H1 (cell line): ENCODE measurements at regions not wholly inside any gene's neighbourhood (a gene's known extent, or its start where the extent isn't known, plus 50 kb on each side); places are given as distances from the start of the nearest gene placed in this dataset.

Source experiments
- CTCF ChIA-PET: fragments of 300-600 bp; sonication (Branson Sonifier 250); formaldehyde crosslinking; loops from one replicate; lab custom pipeline; 2021; ENCODE audit not compliant: partially characterized antibody; lab: Charles Lee
- POLR2A ChIA-PET: fragments of 300-600 bp; sonication (Branson Sonifier 250); formaldehyde crosslinking; loops from one replicate; lab custom pipeline; 2021; ENCODE audit warnings: inconsistent platforms; ENCODE audit not compliant: partially characterized antibody; lab: Charles Lee
- DNase-seq, 2 experiments: peaks; one replicate each; pipeline versions ENCODE4 v3.0.0 to v3.0.0-alpha.2; 2010 to 2022; ENCODE audit warnings: low spot score in 2 of 2, low read depth in 1 of 2, mixed read lengths in 1 of 2
- FAIRE-seq: peaks from 2 replicates; lab custom pipeline; 2011; peaks lifted over from hg19 to GRCh38; lab: Jason Lieb, UNC
- H2AFZ ChIP-seq: 2 replicates; pipeline ENCODE4 v1.8.1; 2012; ENCODE audit warnings: low read length, inconsistent platforms
- H2AK5ac ChIP-seq: 2 replicates; pipeline ENCODE4 v1.6.1; 2013; ENCODE audit warnings: low read depth, low read length
- H2BK120ac ChIP-seq: replicated peaks from 2 replicates; pipeline ENCODE3; 2013; ENCODE audit warnings: low read depth, low read length, inconsistent platforms
- H2BK12ac ChIP-seq: 2 replicates; pipeline ENCODE4 v1.6.1; 2013; ENCODE audit warnings: low read depth, low read length
- H2BK15ac ChIP-seq: 2 replicates; pipeline ENCODE4 v1.6.1; 2013; ENCODE audit warnings: low read length
- H2BK20ac ChIP-seq: 2 replicates; pipeline ENCODE4 v1.6.1; 2013; ENCODE audit warnings: low read length
- H2BK5ac ChIP-seq: 2 replicates; pipeline ENCODE4 v1.6.1; 2013; ENCODE audit warnings: low read depth, low read length
- H3K14ac ChIP-seq: 2 replicates; pipeline ENCODE4 v1.6.1; 2013; ENCODE audit warnings: inconsistent platforms; ENCODE audit not compliant: insufficient read length
- H3K18ac ChIP-seq: 2 replicates; pipeline ENCODE4 v1.6.1; 2013; ENCODE audit warnings: low read length; ENCODE audit errors: extremely low read depth
- H3K23ac ChIP-seq: 2 replicates; pipeline ENCODE4 v1.6.1; 2013; ENCODE audit warnings: inconsistent platforms; ENCODE audit not compliant: insufficient read length
- H3K23me2 ChIP-seq: 2 replicates; pipeline ENCODE4 v1.6.1; 2013; ENCODE audit warnings: low read depth, low read length
- H3K27ac ChIP-seq: 2 replicates; pipeline ENCODE4 v1.6.1; 2011; ENCODE audit warnings: low read depth, low read length, inconsistent platforms
- H3K27me3 ChIP-seq, 4 experiments: replicated peaks in 1 of 4; 1 replicate in 1 of 4; 2 replicates in 3 of 4; pipeline versions ENCODE4 v1.6.1 to v1.8.1; 2011 to 2013; ENCODE audit warnings: low read length in 3 of 4, mild to moderate bottlenecking in 3 of 4, inconsistent platforms in 2 of 4, mixed read lengths in 2 of 4, moderate library complexity in 1 of 4; ENCODE audit not compliant: control insufficient read depth in 3 of 4, insufficient read depth in 3 of 4; ENCODE audit errors: extremely low read depth in 1 of 4
- H3K36me3 ChIP-seq, 4 experiments: 2 replicates each; pipeline versions ENCODE4 v1.6.1 to v1.8.1; 2011 to 2013; ENCODE audit warnings: mild to moderate bottlenecking in 4 of 4, low read length in 3 of 4, moderate library complexity in 2 of 4, control low read depth in 1 of 4, inconsistent platforms in 1 of 4; ENCODE audit not compliant: insufficient read depth in 4 of 4, control insufficient read depth in 2 of 4
- H3K4ac ChIP-seq: replicated peaks from 2 replicates; pipeline ENCODE3; 2013; ENCODE audit warnings: low read length, low read depth, mixed read lengths, inconsistent platforms; ENCODE audit not compliant: insufficient read length
- H3K4me1 ChIP-seq, 4 experiments: replicated peaks in 1 of 4; 1 replicate in 1 of 4; 2 replicates in 3 of 4; pipeline versions ENCODE4 v1.6.1 to v1.8.1; 2011 to 2013; ENCODE audit warnings: low read length in 3 of 4, inconsistent platforms in 2 of 4, mixed read lengths in 1 of 4; ENCODE audit not compliant: insufficient read depth in 4 of 4, control insufficient read depth in 3 of 4
- H3K4me2 ChIP-seq, 2 experiments: 2 replicates each; pipeline versions ENCODE4 v1.6.1 to v1.8.1; 2011 to 2013; ENCODE audit warnings: low read depth in 2 of 2, low read length in 2 of 2, control low read depth in 1 of 2, inconsistent platforms in 1 of 2, mild to moderate bottlenecking in 1 of 2; ENCODE audit not compliant: insufficient read depth in 1 of 2
- H3K4me3 ChIP-seq, 4 experiments: fragments of 200-600, 300-600 bp in 1 of 4; sonication (generic), shearing (Covaris generic), sonication (Bioruptor Twin) in 1 of 4; 2 replicates each; pipeline versions ENCODE4 v1.5.1 to v1.8.1; 2011 to 2016; ENCODE audit warnings: low read length in 4 of 4, low read depth in 3 of 4, control low read depth in 2 of 4, inconsistent platforms in 2 of 4, mild to moderate bottlenecking in 2 of 4, mixed read lengths in 1 of 4, moderate library complexity in 1 of 4; ENCODE audit not compliant: insufficient read depth in 2 of 4; ENCODE audit errors: extremely low read depth in 1 of 4
- H3K56ac ChIP-seq: replicated peaks from 2 replicates; pipeline ENCODE3; 2013; ENCODE audit warnings: low read depth, mild to moderate bottlenecking, mixed read lengths, low read length, inconsistent platforms; ENCODE audit not compliant: insufficient read length
- H3K79me1 ChIP-seq: 2 replicates; pipeline ENCODE4 v1.6.1; 2013; ENCODE audit warnings: low read depth, low read length, control low read depth
- H3K79me2 ChIP-seq, 2 experiments: 2 replicates each; pipeline versions ENCODE4 v1.6.1 to v1.8.1; 2012 to 2013; ENCODE audit warnings: low read length in 2 of 2, mild to moderate bottlenecking in 2 of 2, inconsistent platforms in 1 of 2; ENCODE audit not compliant: insufficient read depth in 2 of 2, control insufficient read depth in 1 of 2
- H3K9ac ChIP-seq, 4 experiments: replicated peaks in 1 of 4; 1 replicate in 1 of 4; 2 replicates in 3 of 4; pipeline versions ENCODE4 v1.6.1 to v1.8.1; 2011 to 2013; ENCODE audit warnings: low read depth in 3 of 4, low read length in 3 of 4, control low read depth in 2 of 4, mild to moderate bottlenecking in 2 of 4, moderate library complexity in 2 of 4, inconsistent platforms in 1 of 4; ENCODE audit errors: extremely low read depth in 1 of 4
- H3K9me3 ChIP-seq, 2 experiments: 2 replicates each; pipeline versions ENCODE4 v1.6.1 to v1.8.1; 2012 to 2013; ENCODE audit warnings: mild to moderate bottlenecking in 2 of 2, moderate library complexity in 2 of 2, control low read depth in 1 of 2, inconsistent platforms in 1 of 2, low read depth in 1 of 2, low read length in 1 of 2, mixed read lengths in 1 of 2; ENCODE audit not compliant: insufficient read depth in 2 of 2
- H4K20me1 ChIP-seq, 2 experiments: replicated peaks in 1 of 2; 2 replicates each; pipeline versions ENCODE3 to v1.8.1; 2011 to 2013; ENCODE audit warnings: inconsistent platforms in 2 of 2, low read length in 2 of 2, mild to moderate bottlenecking in 1 of 2; ENCODE audit not compliant: insufficient read depth in 2 of 2, control insufficient read depth in 1 of 2
- H4K5ac ChIP-seq: 2 replicates; pipeline ENCODE4 v1.6.1; 2013; ENCODE audit warnings: low read length, low read depth, mixed read lengths, inconsistent platforms; ENCODE audit not compliant: insufficient read length
- H4K8ac ChIP-seq: 2 replicates; pipeline ENCODE4 v1.8.0; 2013; ENCODE audit warnings: mild to moderate bottlenecking, moderate library complexity, low read length, inconsistent platforms; ENCODE audit not compliant: insufficient read depth; ENCODE audit errors: extremely low read depth
- H4K91ac ChIP-seq: replicated peaks from 2 replicates; pipeline ENCODE3; 2013; ENCODE audit warnings: low read length, mixed read lengths, inconsistent platforms; ENCODE audit not compliant: insufficient read length
- BACH1 ChIP-seq: IDR thresholded peaks from 2 replicates; pipeline ENCODE4 v1.6.1; 2012; ENCODE audit warnings: low read length, improper control_type of control experiment
- BRCA1 ChIP-seq: IDR thresholded peaks from 2 replicates; pipeline ENCODE4 v1.6.1; 2012; ENCODE audit warnings: low read depth, low read length, improper control_type of control experiment
- EGR1 ChIP-seq: IDR thresholded peaks from 2 replicates; pipeline ENCODE4 v1.6.1; 2011; ENCODE audit warnings: low read depth, low read length, borderline replicate concordance
- GTF2F1 ChIP-seq: IDR thresholded peaks from 2 replicates; pipeline ENCODE4 v1.6.1; 2012; ENCODE audit warnings: low read depth, low read length, improper control_type of control experiment, borderline replicate concordance
- KDM4A ChIP-seq: IDR thresholded peaks from one replicate; pipeline ENCODE4 v1.7.1; 2012; ENCODE audit warnings: low read depth, mild to moderate bottlenecking, moderate library complexity, low read length, inconsistent platforms; ENCODE audit not compliant: severe bottlenecking
- KDM5A ChIP-seq: fragments of 200-600 bp; IDR thresholded peaks from 2 replicates; pipeline ENCODE4 v1.7.1; 2012; ENCODE audit warnings: mild to moderate bottlenecking, low read length, inconsistent platforms, mixed read lengths
- MAFK ChIP-seq: IDR thresholded peaks from 2 replicates; pipeline ENCODE4 v1.6.1; 2012; ENCODE audit warnings: low read depth, mild to moderate bottlenecking, improper control_type of control experiment, low read length
- POLR2A ChIP-seq, 2 experiments: IDR thresholded peaks; 1 replicate in 1 of 2; 2 replicates in 1 of 2; pipeline ENCODE4 v1.6.1; 2011; ENCODE audit warnings: low read depth in 2 of 2, low read length in 2 of 2, mild to moderate bottlenecking in 2 of 2; ENCODE audit errors: control extremely low read depth in 1 of 2
- POLR2AphosphoS5 ChIP-seq: IDR thresholded peaks from 2 replicates; pipeline ENCODE4 v1.6.1; 2011; ENCODE audit warnings: low read depth, low read length
- RFX5 ChIP-seq: IDR thresholded peaks from 2 replicates; pipeline ENCODE4 v1.6.1; 2011; ENCODE audit warnings: low read depth, low read length, improper control_type of control experiment, borderline replicate concordance
- SIN3A ChIP-seq, 2 experiments: IDR thresholded peaks in 1 of 2; conservative IDR thresholded peaks in 1 of 2; 2 replicates each; pipeline ENCODE4 v1.6.1; 2011 to 2012; ENCODE audit warnings: low read length in 2 of 2, improper control_type of control experiment in 1 of 2, low read depth in 1 of 2, mild to moderate bottlenecking in 1 of 2
- WGBS, 2 experiments: shearing (Covaris generic) in 1 of 2; methylation state at CpG; one replicate each; pipeline versions ENCODE4 v1.1.6 to v1.1.7; 2013 to 2015; ENCODE audit warnings: low lambda C conversion rate in 2 of 2, mixed read lengths in 2 of 2, inconsistent platforms in 1 of 2, low coverage in 1 of 2, missing lambda C conversion rate in 1 of 2; ENCODE audit not compliant: insufficient replicate concordance in 2 of 2, insufficient coverage in 1 of 2, insufficient read length in 1 of 2; ENCODE audit errors: extremely low coverage in 1 of 2, missing lambda C conversion rate in 1 of 2; 5-methylcytosine and 5-hydroxymethylcytosine counted together
- TF ChIP-seq, protein P1 (sequence below): IDR thresholded peaks from 2 replicates; pipeline ENCODE4 v1.6.1; 2011; ENCODE audit warnings: low read length, improper control_type of control experiment
- TF ChIP-seq, protein P2 (sequence below): IDR thresholded peaks from 2 replicates; pipeline ENCODE4 v1.6.1; 2012; ENCODE audit warnings: inconsistent platforms

DNA sequence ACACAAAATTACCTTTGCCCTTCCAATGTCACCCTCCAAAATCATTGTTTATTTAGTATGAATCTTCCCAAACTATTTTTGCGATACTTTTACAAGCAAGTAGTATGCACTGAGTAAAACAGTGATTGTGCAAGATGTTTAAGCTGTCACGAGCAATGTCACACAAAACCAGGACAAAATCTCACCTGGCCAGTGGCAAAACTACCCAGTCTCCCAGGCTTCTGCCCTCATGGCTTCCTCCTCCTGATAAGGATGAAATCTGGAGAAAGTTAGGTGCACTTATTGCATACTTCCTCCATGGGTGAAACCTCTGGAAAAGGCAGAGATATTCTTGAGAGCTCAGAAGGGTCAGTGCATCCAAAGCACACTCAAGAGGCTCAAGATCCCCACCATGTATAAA is 500.8 kb downstream of the IRS2 start:
- peak overlapping the region; percentile 82 for H2AFZ ChIP-seq
- no peaks in the 10 kb centered on the region for H3K79me1 ChIP-seq
- TF ChIP-seq BRCA1 (no peak), POLR2AphosphoS5 (no peak), GTF2F1 (no peak), KDM4A (no peak), MAFK (no peak), SIN3A (conservative IDR thresholded peaks at IDR 0.05 in 1 of 2, IDR thresholded peaks at IDR 0.05 in 1 of 2; ENCODE audit: low read depth in 1 of 2, low read length in 2 of 2) (no peak), KDM5A (no peak), POLR2A (IDR thresholded peaks at IDR 0.05; ENCODE audit: control extremely low read depth in 1 of 2, low read depth in 2 of 2, low read length in 2 of 2) (no peak), BACH1 (no peak), RFX5 (no peak), EGR1 (no peak)
- TF ChIP-seq, protein P1, sequence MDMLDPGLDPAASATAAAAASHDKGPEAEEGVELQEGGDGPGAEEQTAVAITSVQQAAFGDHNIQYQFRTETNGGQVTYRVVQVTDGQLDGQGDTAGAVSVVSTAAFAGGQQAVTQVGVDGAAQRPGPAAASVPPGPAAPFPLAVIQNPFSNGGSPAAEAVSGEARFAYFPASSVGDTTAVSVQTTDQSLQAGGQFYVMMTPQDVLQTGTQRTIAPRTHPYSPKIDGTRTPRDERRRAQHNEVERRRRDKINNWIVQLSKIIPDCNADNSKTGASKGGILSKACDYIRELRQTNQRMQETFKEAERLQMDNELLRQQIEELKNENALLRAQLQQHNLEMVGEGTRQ = no peak
- TF ChIP-seq, protein P2, sequence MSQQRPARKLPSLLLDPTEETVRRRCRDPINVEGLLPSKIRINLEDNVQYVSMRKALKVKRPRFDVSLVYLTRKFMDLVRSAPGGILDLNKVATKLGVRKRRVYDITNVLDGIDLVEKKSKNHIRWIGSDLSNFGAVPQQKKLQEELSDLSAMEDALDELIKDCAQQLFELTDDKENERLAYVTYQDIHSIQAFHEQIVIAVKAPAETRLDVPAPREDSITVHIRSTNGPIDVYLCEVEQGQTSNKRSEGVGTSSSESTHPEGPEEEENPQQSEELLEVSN = no peak
- TF ChIP-seq, all 59 proteins: peak for 0
- H3K36me3 ChIP-seq = no peaks in the 10 kb centered on the region
- no peak overlapping the region for H3K4me2 ChIP-seq
- no peak overlapping the region for H2AK5ac ChIP-seq
- no peak overlapping the region for H3K23ac ChIP-seq
- no peak overlapping the region for H2BK15ac ChIP-seq
- no peak overlapping the region for H2BK12ac ChIP-seq
- DNase-seq (no peak), FAIRE-seq (no peak)
- no peaks in the 10 kb centered on the region for H4K20me1 ChIP-seq
- H3K4ac ChIP-seq = no peak overlapping the region
- POLR2A ChIA-PET = no interaction called here
- H3K79me2 ChIP-seq = no peaks in the 10 kb centered on the region
- no peak overlapping the region for H4K8ac ChIP-seq
- no peak overlapping the region for H3K27ac ChIP-seq
- H3K18ac ChIP-seq = no peak overlapping the region
- H4K5ac ChIP-seq = no peak overlapping the region
- H2BK5ac ChIP-seq = no peak overlapping the region
- H2BK20ac ChIP-seq = peak overlapping the region; percentile 27; the same call in 1 of the 2 replicates
- no peak overlapping the region for H3K56ac ChIP-seq
- no peak overlapping the region for H3K4me3 ChIP-seq
- H3K9ac ChIP-seq = no peak overlapping the region
- H3K4me1 ChIP-seq = 0 out of 7 replicates have a peak, but pooled peaks cover 0 to 3% (median 0%) of the 10 kb centered on the region in 4 experiments
- H3K9me3 ChIP-seq = no peaks in the 10 kb centered on the region
- no peak overlapping the region for H3K14ac ChIP-seq
- 100% methylated on average over 2 of the region's 2 CpGs; no CpG with 5 or more reads in 1 of the 2 experiments for WGBS, 2 experiments
- H3K23me2 ChIP-seq = no peaks in the 10 kb centered on the region
- peaks cover 0 to 1% (median 0%) of the 10 kb centered on the region in 4 experiments; a peak in 1 of 7 replicates for H3K27me3 ChIP-seq
- H4K91ac ChIP-seq = no peak overlapping the region
- no peak overlapping the region for H2BK120ac ChIP-seq
- CTCF ChIA-PET = no interaction called here
